ENCODE measurements at regions not wholly inside any gene's neighbourhood (a gene's known extent, or its start where the extent isn't known, plus 50 kb on each side); places are given as distances from the start of the nearest gene placed in this dataset.

- no peak overlapping the region for H3K27ac ChIP-seq
- no peak for TF ChIP-seq CTCF (IDR thresholded peaks at IDR 0.05)
- TF ChIP-seq ZFX (IDR thresholded peaks at IDR 0.05; ENCODE audit: borderline replicate concordance) = no peak
Measured at GRCh38 chr1:81382561-81382960, 418.2 kb upstream of the ADGRL2 start.

- no peak overlapping the region for H3K27ac ChIP-seq
- TF ChIP-seq ZFX (IDR thresholded peaks at IDR 0.05; ENCODE audit: borderline replicate concordance) (no peak), CTCF (IDR thresholded peaks at IDR 0.05) (no peak)
Measured at GRCh38 chr1:81381881-81382280, 418.9 kb upstream of the ADGRL2 start.

GRCh38 chr1:81380436-81380835 lies 420.3 kb upstream of the ADGRL2 start:
- H3K27ac ChIP-seq = no peak overlapping the region
- TF ChIP-seq ZFX (IDR thresholded peaks at IDR 0.05; ENCODE audit: borderline replicate concordance) (no peak), CTCF (IDR thresholded peaks at IDR 0.05) (no peak)

- no peak overlapping the region for H3K27ac ChIP-seq
- TF ChIP-seq CTCF (IDR thresholded peaks at IDR 0.05) (no peak), ZFX (IDR thresholded peaks at IDR 0.05; ENCODE audit: borderline replicate concordance) (no peak)
Measured at GRCh38 chr1:81379430-81379829, 421.3 kb upstream of the ADGRL2 start.

- no peak for TF ChIP-seq CTCF (IDR thresholded peaks at IDR 0.05)
- no peak for TF ChIP-seq ZFX (IDR thresholded peaks at IDR 0.05; ENCODE audit: borderline replicate concordance)
- H3K27ac ChIP-seq = no peak overlapping the region
Measured at GRCh38 chr1:81377406-81377805, 423.3 kb upstream of the ADGRL2 start.

- no peak overlapping the region for H3K27ac ChIP-seq
- TF ChIP-seq ZFX (IDR thresholded peaks at IDR 0.05; ENCODE audit: borderline replicate concordance) (no peak), CTCF (IDR thresholded peaks at IDR 0.05) (no peak)
Measured at GRCh38 chr1:81375884-81376548, 424.7 kb upstream of the ADGRL2 start.

- no peak for TF ChIP-seq ZFX (IDR thresholded peaks at IDR 0.05; ENCODE audit: borderline replicate concordance)
- TF ChIP-seq CTCF (IDR thresholded peaks at IDR 0.05) = no peak
Measured at GRCh38 chr1:81374481-81374880, 426.3 kb upstream of the ADGRL2 start.

More at GRCh38 chr1:81374481-81374880, 426.3 kb upstream of the ADGRL2 start:
- H3K27ac ChIP-seq = no peak overlapping the region
